GM19467 (cell line): ENCODE measurements at regions not wholly inside any gene's neighbourhood (a gene's known extent, or its start where the extent isn't known, plus 50 kb on each side); places are given as distances from the start of the nearest gene placed in this dataset.

Source experiments
- ATAC-seq: cut with Tn5 transposase; IDR thresholded peaks from one replicate; pipeline ENCODE4 v1.9.1; 2021; ENCODE audit warnings: mild to moderate bottlenecking, moderate library complexity; ENCODE audit not compliant: unreplicated experiment

DNA sequence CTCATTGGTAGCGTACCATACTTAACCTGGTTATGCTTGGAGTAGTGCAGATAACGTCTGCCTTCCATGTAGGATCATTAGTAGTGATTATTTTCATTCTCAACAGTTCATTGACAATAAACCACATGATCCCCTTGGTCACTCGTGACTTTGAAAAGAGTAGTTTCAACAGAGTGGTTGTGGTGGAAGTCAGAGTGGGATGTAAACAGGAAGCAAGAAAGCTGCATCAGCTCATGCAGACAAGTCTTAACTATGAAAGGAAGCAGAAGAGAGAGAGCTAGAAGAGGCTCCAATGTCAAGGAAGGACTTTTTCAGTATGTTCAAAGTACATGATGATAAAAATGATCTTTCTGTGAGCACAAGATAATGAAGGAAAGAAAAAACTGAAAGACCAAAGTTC lies 287.4 kb downstream of the MBD2 start:
- ATAC-seq: no peak

DNA sequence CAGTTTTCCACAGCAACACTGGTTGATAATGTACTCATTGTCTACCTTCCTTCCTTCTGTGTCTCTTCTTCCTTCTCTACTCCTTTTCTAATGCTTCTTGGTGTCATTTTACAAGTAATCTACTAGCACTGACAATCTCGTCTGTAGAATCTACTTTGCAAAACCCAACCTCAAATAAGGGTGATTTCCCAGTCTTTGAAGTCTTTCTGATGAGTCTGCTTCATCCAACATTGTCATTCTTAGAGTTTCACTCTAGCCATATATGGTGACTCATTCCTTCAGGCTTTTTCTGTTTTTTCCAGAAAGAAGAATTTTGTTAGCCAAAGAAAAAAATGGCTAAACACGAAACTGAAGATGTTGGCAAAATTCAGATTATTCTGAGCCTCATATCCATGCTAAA lies 288.7 kb downstream of the MBD2 start:
- ATAC-seq: no peak

GRCh38 chr18:53935399-53935798 lies 289.1 kb downstream of the MBD2 start:
- no peak for ATAC-seq

- ATAC-seq: no peak
Observed at GRCh38 chr18:53920312-53921075, 304.0 kb downstream of the MBD2 start.

DNA sequence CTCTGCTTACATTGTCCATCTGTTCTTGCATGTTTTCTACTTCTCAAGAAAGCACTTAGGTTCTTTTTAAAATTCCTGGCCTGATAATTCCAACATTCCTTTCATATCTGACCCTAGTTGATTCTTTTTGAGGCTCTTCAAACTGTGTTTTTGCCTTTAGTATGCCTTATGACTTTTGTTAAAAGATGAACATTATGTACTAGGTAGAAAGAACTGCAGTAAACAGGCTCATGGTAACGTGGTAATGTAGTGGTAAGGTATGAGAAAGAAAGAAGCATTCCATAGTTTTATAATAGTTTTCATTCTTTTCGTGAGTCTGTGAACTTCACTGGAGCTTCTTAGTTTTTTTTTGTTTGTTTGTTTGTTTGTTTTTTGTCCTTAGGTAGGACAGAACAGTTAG lies 306.4 kb downstream of the MBD2 start:
- ATAC-seq: no peak

DNA sequence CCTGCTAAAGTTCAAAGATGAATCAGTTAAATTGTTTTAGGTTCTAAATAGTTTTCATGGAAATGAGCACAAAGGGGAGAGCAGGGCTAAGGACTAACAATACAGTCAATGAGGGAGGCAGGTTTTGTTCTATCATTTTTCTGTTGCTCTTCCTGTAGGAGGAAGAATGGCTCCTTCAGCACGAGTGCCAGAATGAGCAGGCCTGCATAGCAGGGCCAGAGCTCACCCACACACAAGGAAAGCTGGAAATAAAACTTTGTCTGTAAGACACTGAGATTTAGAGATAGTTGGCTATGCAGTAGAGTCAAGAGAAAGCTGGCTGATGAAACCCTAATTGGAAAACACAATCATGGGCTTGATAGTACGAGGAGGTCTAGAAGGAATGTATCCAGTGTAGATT lies 313.3 kb downstream of the MBD2 start:
- ATAC-seq: no peak

DNA sequence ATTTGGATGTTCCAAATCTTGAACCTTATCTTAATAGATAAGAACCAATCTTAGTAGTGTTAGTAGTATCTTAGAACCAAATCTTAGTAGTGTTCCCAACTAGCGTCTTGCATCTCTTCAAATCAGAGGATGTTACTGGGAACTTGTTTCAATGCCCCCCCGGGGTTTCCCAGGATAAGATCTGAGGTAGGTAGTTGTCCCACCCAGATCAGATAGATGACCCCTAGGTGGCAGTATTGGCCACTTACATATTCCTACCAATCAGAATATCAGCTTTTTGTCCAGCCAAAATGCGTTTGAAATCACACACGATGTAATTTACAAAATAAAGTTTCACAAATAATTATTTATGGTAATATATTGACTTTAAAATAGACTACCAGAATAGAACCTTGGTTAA lies 314.8 kb downstream of the MBD2 start:
- peak; percentile 60 for ATAC-seq

GRCh38 chr18:53907921-53908320 lies 316.5 kb downstream of the MBD2 start:
- no peak for ATAC-seq

DNA sequence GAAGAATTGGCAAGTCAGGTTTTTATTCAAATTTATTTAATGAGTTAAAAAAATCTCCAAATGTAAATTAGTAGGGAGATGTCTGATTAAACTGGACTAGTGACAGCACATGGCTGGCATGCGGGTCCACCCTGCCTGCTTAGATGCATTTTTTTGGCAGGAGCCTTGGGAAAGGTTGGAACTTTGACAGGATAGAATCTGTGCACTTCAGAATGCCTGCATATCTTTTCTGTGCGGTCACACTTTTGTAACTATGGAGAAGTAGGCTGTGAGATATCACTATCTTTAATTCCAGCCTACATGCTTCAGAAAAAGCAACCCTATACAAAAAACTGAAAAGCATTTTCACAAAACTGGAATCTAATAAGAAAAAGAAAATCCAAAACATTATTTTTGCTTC lies 317.8 kb downstream of the MBD2 start:
- ATAC-seq: no peak

DNA sequence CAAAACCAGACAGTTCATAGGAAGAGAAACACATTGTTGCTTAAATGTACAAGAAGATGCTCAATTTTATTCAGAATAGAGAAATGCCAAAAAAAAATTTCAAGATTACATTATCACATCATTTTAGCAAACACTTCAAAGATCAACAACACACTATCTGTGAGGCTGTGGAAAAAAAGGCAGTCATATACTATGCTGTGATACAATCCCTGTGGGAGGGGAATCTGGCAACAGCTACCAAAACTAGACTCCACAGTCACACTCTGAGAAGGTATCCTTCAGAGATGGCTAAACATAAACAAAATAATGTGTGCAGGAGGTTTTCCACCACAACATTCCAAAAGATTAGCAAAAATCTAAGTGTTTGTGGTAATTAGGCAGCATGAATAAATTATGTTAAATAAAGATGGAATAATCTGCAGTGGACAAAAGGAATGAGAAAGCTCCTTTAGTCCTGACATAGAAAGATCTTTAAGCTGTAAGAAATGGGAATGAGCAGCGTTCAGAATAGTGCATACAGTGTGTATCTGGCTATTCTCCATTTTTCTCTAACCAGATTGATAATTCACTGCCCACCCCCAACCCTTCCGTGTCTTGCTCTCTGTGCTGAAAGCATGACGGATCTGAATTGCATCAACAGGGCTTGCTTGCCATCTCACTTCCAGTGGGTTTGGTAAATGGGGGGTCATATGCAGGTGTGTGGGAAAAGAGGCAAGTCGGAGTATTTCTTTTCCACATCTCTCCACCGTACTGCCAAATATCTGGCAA lies 329.6 kb downstream of the MBD2 start:
- ATAC-seq: no peak

- no peak for ATAC-seq
Observed at GRCh38 chr18:53887447-53887846, 337.0 kb downstream of the MBD2 start.

DNA sequence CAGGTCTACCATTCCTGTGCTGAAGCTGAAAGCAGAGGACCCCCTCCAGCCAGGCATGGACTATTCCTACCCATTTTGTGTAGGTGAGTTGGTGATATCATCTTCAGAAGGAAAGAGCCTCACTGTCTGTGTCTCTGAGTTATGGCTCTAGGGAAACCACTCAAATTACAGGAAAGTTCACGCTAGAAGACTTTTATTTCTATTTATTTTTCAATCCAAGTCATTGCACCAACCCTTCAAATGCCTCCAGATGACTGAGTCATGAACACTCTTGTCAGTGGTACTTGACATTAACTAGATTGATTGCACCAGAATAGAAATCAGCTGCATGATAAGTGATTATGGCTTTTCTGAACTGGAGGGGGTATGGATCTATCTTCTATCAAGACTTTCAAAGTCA lies 338.4 kb downstream of the MBD2 start:
- no peak for ATAC-seq

- ATAC-seq: no peak
Observed at GRCh38 chr18:53883771-53884170, 340.7 kb downstream of the MBD2 start.

DNA sequence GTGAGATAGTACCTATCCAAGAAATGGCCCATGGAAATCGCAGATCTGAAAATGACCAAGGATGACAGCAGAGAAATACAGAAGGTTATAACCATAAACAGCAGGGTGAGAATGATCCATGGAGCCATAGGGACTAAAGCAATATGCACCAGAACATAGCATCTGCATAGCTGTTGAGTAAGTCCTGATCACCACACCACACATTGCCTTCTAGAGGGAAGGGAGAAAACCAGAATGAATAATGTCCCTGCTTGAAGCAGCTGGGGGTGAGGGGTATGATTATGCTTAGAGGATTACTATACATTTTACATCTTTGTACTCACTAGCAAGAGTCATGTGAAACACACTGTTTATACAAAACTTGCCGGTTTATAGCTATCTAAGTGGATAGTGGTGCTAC lies 350.4 kb downstream of the MBD2 start:
- ATAC-seq: no peak

DNA sequence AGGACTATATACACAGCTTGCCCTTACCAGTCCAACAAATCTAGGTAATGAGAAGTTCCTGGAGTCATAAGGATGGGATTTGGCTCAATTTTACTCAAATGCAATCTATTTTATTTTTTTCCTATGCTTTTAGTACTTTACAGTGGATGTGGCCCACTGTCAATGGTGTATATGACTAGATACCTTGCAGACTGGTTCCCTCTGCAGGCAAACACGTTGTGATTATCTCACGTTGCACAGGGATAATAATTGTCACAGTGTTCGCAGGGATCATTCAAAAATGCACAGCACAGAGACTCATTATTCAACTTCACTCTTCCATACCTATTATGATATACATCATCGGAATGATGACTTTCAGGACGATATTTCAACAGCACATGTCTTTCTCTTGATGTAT lies 359.7 kb downstream of the MBD2 start:
- ATAC-seq: no peak

GRCh38 chr18:53862921-53863320 lies 361.5 kb downstream of the MBD2 start:
- no peak for ATAC-seq

- no peak for ATAC-seq
Observed at GRCh38 chr18:53861185-53861584, 363.3 kb downstream of the MBD2 start.

GRCh38 chr18:53859764-53860163 lies 364.7 kb downstream of the MBD2 start:
- no peak for ATAC-seq

GRCh38 chr18:53850902-53851301 lies 373.6 kb downstream of the MBD2 start:
- ATAC-seq: no peak

DNA sequence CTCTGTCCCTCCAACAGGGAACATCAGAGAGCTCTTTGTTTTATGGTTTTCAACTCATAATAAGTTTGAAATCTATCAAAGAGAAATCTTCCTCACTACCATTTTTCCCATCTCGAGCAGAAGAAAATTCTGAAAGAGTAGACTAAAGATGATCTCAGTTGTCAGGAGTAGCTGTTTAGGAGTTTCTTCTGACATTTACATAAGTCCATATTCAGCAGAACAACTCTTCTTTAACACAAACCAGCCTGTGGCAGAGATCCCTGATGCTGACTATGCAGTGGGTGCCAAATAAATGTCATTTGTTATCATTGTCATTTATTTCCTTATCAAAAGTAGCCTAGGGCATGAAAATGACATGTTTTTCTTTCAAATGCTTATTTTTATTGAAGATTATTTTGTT lies 380.7 kb downstream of the MBD2 start:
- ATAC-seq: no peak

- no peak for ATAC-seq
Observed at GRCh38 chr18:53843113-53843760, 381.2 kb downstream of the MBD2 start.

DNA sequence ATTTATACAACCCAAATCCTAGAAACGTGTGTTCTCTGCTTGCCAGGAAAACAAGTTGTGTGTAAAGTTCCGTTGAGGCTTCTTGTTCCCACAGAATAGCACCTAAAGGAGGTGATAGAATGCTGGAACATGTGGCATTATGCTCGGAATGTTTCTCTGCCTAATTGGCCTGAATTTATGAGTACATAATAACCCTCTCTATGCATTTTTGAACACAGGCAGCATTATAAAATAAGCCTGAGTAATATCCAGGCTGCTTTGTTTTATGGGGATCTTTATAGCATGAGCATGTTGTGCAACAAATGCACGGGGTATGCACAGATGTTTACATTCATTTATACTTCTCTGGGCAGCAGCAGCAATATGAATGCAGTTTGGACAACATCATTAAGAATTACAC lies 385.7 kb downstream of the MBD2 start:
- no peak for ATAC-seq
